CD14-positive monocyte (primary cell): ENCODE measurements at regions not wholly inside any gene's neighbourhood (a gene's known extent, or its start where the extent isn't known, plus 50 kb on each side); places are given as distances from the start of the nearest gene placed in this dataset.

ENCODE experiments used
- DNase-seq, 3 donors: peaks; one replicate each; pipeline ENCODE4 v3.0.0-alpha.2; 2011 to 2022
- H2AFZ ChIP-seq: 2 replicates; pipeline ENCODE4 v1.6.0; 2012; ENCODE audit warnings: mild to moderate bottlenecking, low read depth, low read length, inconsistent platforms; ENCODE audit not compliant: insufficient read depth, poor library complexity, severe bottlenecking
- H3K27ac ChIP-seq, 2 donors: 1 replicate in 1 of 2; 2 replicates in 1 of 2; pipeline ENCODE4 v1.5.1; 2012 to 2013; ENCODE audit warnings: low read length in 2 of 2, control low read depth in 1 of 2, inconsistent platforms in 1 of 2, low read depth in 1 of 2, mild to moderate bottlenecking in 1 of 2
- H3K27me3 ChIP-seq, 2 donors: one replicate each; pipeline versions ENCODE4 v1.6.0 to v1.6.1; 2011 to 2013; ENCODE audit warnings: low read length in 2 of 2; ENCODE audit not compliant: control insufficient read depth in 2 of 2, insufficient read depth in 2 of 2
- H3K36me3 ChIP-seq, 2 donors: replicated peaks in 1 of 2; 1 replicate in 1 of 2; 2 replicates in 1 of 2; pipeline versions ENCODE4 v1.5.1 to v1.6.1; 2012 to 2013; ENCODE audit warnings: low read length in 2 of 2, control low read depth in 1 of 2, inconsistent platforms in 1 of 2, mild to moderate bottlenecking in 1 of 2; ENCODE audit not compliant: insufficient read depth in 2 of 2, control insufficient read depth in 1 of 2
- H3K4me1 ChIP-seq, 2 donors: 1 replicate in 1 of 2; 2 replicates in 1 of 2; pipeline versions ENCODE4 v1.5.1 to v1.6.1; 2012 to 2013; ENCODE audit warnings: low read length in 2 of 2, control low read depth in 1 of 2, inconsistent platforms in 1 of 2, mild to moderate bottlenecking in 1 of 2, moderate library complexity in 1 of 2; ENCODE audit not compliant: insufficient read depth in 2 of 2, control insufficient read depth in 1 of 2
- H3K4me2 ChIP-seq: replicated peaks from 2 replicates; pipeline ENCODE3; 2012; ENCODE audit warnings: low read length, moderate library complexity, mild to moderate bottlenecking; ENCODE audit not compliant: poor library complexity, severe bottlenecking; ENCODE audit errors: extremely low read depth
- H3K4me3 ChIP-seq, 3 experiments: fragments of 200-600 bp in 1 of 3; sonication (generic) in 1 of 3; replicated peaks in 1 of 3; 1 replicate in 2 of 3; 2 replicates in 1 of 3; pipeline ENCODE4 v1.5.1; 2011 to 2013; ENCODE audit warnings: low read length in 3 of 3, mild to moderate bottlenecking in 3 of 3, control low read depth in 2 of 3, low read depth in 2 of 3, inconsistent platforms in 1 of 3, moderate library complexity in 1 of 3
- H3K79me2 ChIP-seq: 2 replicates; pipeline ENCODE4 v1.6.0; 2012; ENCODE audit warnings: mild to moderate bottlenecking, control low read depth, inconsistent platforms, low read length, moderate library complexity; ENCODE audit not compliant: insufficient read depth
- H3K9ac ChIP-seq: 2 replicates; pipeline ENCODE4 v1.6.0; 2017; ENCODE audit warnings: low read length, mild to moderate bottlenecking; ENCODE audit not compliant: insufficient read depth, poor library complexity, severe bottlenecking
- H3K9me3 ChIP-seq, 2 donors: replicated peaks in 1 of 2; 1 replicate in 1 of 2; 2 replicates in 1 of 2; pipeline versions ENCODE4 v1.5.1 to v1.6.1; 2012 to 2013; ENCODE audit warnings: low read length in 2 of 2, control low read depth in 1 of 2; ENCODE audit not compliant: control insufficient read depth in 1 of 2, insufficient read depth in 1 of 2
- H4K20me1 ChIP-seq: 2 replicates; pipeline ENCODE4 v1.6.0; 2012; ENCODE audit warnings: mild to moderate bottlenecking, low read length, control low read depth, moderate library complexity; ENCODE audit not compliant: insufficient read depth
- H3K27ac Mint-ChIP-seq, 7 donors: one replicate each; pipeline ENCODE4 v1.8.0; 2020; ENCODE audit warnings: mild to moderate bottlenecking in 7 of 7, mixed read lengths in 7 of 7, moderate library complexity in 6 of 7, inconsistent platforms in 2 of 7
- H3K27me3 Mint-ChIP-seq, 3 donors: one replicate each; pipeline ENCODE4 v1.8.0; 2021 to 2022; ENCODE audit warnings: low read depth in 3 of 3, mild to moderate bottlenecking in 3 of 3, mixed read lengths in 3 of 3, moderate library complexity in 3 of 3, inconsistent platforms in 1 of 3
- H3K36me3 Mint-ChIP-seq, 2 donors: one replicate each; pipeline ENCODE4 v1.8.0; 2020; ENCODE audit warnings: mixed read lengths in 2 of 2, inconsistent platforms in 1 of 2, mild to moderate bottlenecking in 1 of 2
- H3K4me1 Mint-ChIP-seq: one replicate; pipeline ENCODE4 v1.8.0; 2020; ENCODE audit warnings: mild to moderate bottlenecking, mixed read lengths
- H3K4me3 Mint-ChIP-seq, 2 donors: one replicate each; pipeline ENCODE4 v1.8.0; 2020; ENCODE audit warnings: mild to moderate bottlenecking in 2 of 2, mixed read lengths in 2 of 2, moderate library complexity in 1 of 2
- H3K9me3 Mint-ChIP-seq, 7 donors: one replicate each; pipeline ENCODE4 v1.8.0; 2020 to 2022; ENCODE audit warnings: mixed read lengths in 7 of 7, mild to moderate bottlenecking in 6 of 7, moderate library complexity in 6 of 7, inconsistent platforms in 2 of 7
- CTCF ChIP-seq: fragments of 200-600 bp; IDR thresholded peaks from one replicate; pipeline ENCODE4 v1.8.0; 2022; ENCODE audit warnings: antibody characterized with exemption, mild to moderate bottlenecking
- WGBS: methylation state at CpG from one replicate; pipeline ENCODE4 v1.1.5; 2013; ENCODE audit warnings: missing lambda C conversion rate; ENCODE audit not compliant: insufficient coverage; 5-methylcytosine and 5-hydroxymethylcytosine counted together
- intact Hi-C, 2 donors: fragments of 100-400 bp; cut with micrococcal nuclease; formaldehyde crosslinking; loops; one replicate each; pipeline versions ENCODE4 v1.15.0 to v1.15.1; 2023

DNA sequence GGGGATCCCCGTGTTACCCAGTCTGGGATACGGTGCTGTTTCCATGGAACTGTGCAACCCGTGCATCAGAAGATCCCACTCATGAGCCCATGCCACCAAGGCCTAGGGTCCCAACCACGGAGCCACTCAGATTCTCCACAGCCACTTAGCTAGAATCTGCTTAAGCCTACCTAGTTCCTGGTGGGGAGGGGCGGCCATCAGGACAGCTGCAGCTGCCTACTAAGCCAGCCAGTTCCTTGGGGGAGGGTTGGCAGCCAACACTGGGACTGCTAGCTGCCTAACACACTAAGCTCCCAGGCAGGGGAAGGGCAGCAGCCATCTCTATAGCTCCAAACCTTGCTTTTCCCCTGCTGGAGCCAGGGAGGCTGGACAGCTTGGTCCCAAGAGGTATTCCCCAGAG lies 549.2 kb upstream of the BRINP3 start:
- Histone ChIP-seq H3K4me3 (no peak overlapping the region), H3K9ac (no peak overlapping the region), H3K79me2 (no peaks in the 10 kb centered on the region), H2AFZ (no peak overlapping the region), H4K20me1 (no peaks in the 10 kb centered on the region), H3K36me3 (no peaks in the 10 kb centered on the region), H3K4me2 (no peak overlapping the region), H3K27ac (no peak overlapping the region), H3K9me3 (peaks cover 24 to 28% of the 10 kb centered on the region in 2 donors), H3K4me1 (no peaks in the 10 kb centered on the region), H3K27me3 (no peaks in the 10 kb centered on the region)
- peaks cover 11 to 32% (median 20%) of the 10 kb centered on the region in 7 donors for H3K9me3 Mint-ChIP-seq
- DNase-seq: no peak
- H3K4me1 Mint-ChIP-seq: no peaks in the 10 kb centered on the region
- WGBS: 69% methylated on average over 3 of the region's 5 CpGs
- no peaks in the 10 kb centered on the region for H3K36me3 Mint-ChIP-seq
- intact Hi-C loops: no loop called here
- no peak overlapping the region for H3K4me3 Mint-ChIP-seq
- H3K27me3 Mint-ChIP-seq: peaks cover 0 to 2% (median 0%) of the 10 kb centered on the region in 3 donors
- TF ChIP-seq CTCF: no peak
- no peak overlapping the region for H3K27ac Mint-ChIP-seq

- 80% methylated on average over 1 of the region's 2 CpGs for WGBS
- Mint-ChIP-seq H3K36me3 (no peaks in the 10 kb centered on the region), H3K4me1 (no peaks in the 10 kb centered on the region), H3K9me3 (peaks cover 0 to 13% (median 8%) of the 10 kb centered on the region in 7 donors), H3K27me3 (no peaks in the 10 kb centered on the region), H3K4me3 (no peak overlapping the region), H3K27ac (no peak overlapping the region)
- H3K4me3 ChIP-seq: no peak overlapping the region
- H3K27me3 ChIP-seq: no peaks in the 10 kb centered on the region
- no peaks in the 10 kb centered on the region for H3K4me1 ChIP-seq
- no peaks in the 10 kb centered on the region for H3K36me3 ChIP-seq
- H3K4me2 ChIP-seq: no peak overlapping the region
- no peak for TF ChIP-seq CTCF
- H3K27ac ChIP-seq: no peak overlapping the region
- H3K79me2 ChIP-seq: no peaks in the 10 kb centered on the region
- no peak for DNase-seq
- no peaks in the 10 kb centered on the region for H4K20me1 ChIP-seq
- H3K9ac ChIP-seq: no peak overlapping the region
- peaks cover 0 to 5% of the 10 kb centered on the region in 2 donors for H3K9me3 ChIP-seq
- intact Hi-C loops: no loop called here
- H2AFZ ChIP-seq: no peak overlapping the region
These were observed 556.5 kb upstream of the BRINP3 start for GRCh38 chr1:191034132-191034531.
